Natural killer cell (primary cell): ENCODE measurements at regions not wholly inside any gene's neighbourhood (a gene's known extent, or its start where the extent isn't known, plus 50 kb on each side); places are given as distances from the start of the nearest gene placed in this dataset.

ENCODE experiments used
- ATAC-seq, 3 donors: fragments of 150-1000 bp in 2 of 3; fragments of 200-7000 bp in 1 of 3; cut with Tn5 transposase; 1 replicate in 1 of 3; 2 replicates in 2 of 3; pipeline ENCODE4 v1.10.0; 2021; ENCODE audit warnings: mild to moderate bottlenecking in 2 of 3, moderate library complexity in 2 of 3
- DNase-seq, 2 donors: peaks; one replicate each; pipeline versions ENCODE4 v3.0.0 to v3.0.0-alpha.2; 2013 to 2021; ENCODE audit warnings: mixed read lengths in 1 of 2
- H3K27ac ChIP-seq: one replicate; pipeline ENCODE4 v1.5.1; 2013; ENCODE audit warnings: mild to moderate bottlenecking, low read length
- H3K27me3 ChIP-seq: one replicate; pipeline ENCODE4 v1.6.1; 2013; ENCODE audit warnings: low read length; ENCODE audit not compliant: control insufficient read depth, insufficient read depth
- H3K36me3 ChIP-seq: one replicate; pipeline ENCODE4 v1.6.1; 2013; ENCODE audit warnings: low read length; ENCODE audit not compliant: control insufficient read depth, insufficient read depth
- H3K4me1 ChIP-seq: one replicate; pipeline ENCODE4 v1.6.1; 2013; ENCODE audit warnings: low read length; ENCODE audit not compliant: control insufficient read depth, insufficient read depth
- H3K4me3 ChIP-seq: one replicate; pipeline ENCODE4 v1.5.1; 2013; ENCODE audit warnings: low read length
- H3K9me3 ChIP-seq: one replicate; pipeline ENCODE4 v1.6.1; 2013; ENCODE audit warnings: low read length; ENCODE audit not compliant: control insufficient read depth, insufficient read depth
- H3K27ac Mint-ChIP-seq, 2 donors: one replicate each; pipeline ENCODE4 v1.8.0; 2022; ENCODE audit warnings: mild to moderate bottlenecking in 2 of 2, mixed read lengths in 2 of 2, moderate library complexity in 1 of 2
- H3K27me3 Mint-ChIP-seq, 2 donors: one replicate each; pipeline ENCODE4 v1.8.0; 2022; ENCODE audit warnings: low read depth in 2 of 2, mixed read lengths in 2 of 2
- H3K36me3 Mint-ChIP-seq: one replicate; pipeline ENCODE4 v1.8.0; 2022; ENCODE audit warnings: mixed read lengths
- H3K4me1 Mint-ChIP-seq, 2 donors: one replicate each; pipeline ENCODE4 v1.8.0; 2022; ENCODE audit warnings: mixed read lengths in 2 of 2
- H3K4me3 Mint-ChIP-seq: one replicate; pipeline ENCODE4 v1.8.0; 2022; ENCODE audit warnings: mild to moderate bottlenecking, moderate library complexity, mixed read lengths
- H3K9me3 Mint-ChIP-seq, 2 donors: one replicate each; pipeline ENCODE4 v1.8.0; 2022; ENCODE audit warnings: mixed read lengths in 2 of 2
- CTCF ChIP-seq: fragments of 200-600 bp; IDR thresholded peaks from one replicate; pipeline ENCODE4 v1.8.0; 2022; ENCODE audit warnings: antibody characterized with exemption
- WGBS: methylation state at CpG from one replicate; pipeline ENCODE4 v1.1.7; 2013; ENCODE audit warnings: missing lambda C conversion rate; ENCODE audit not compliant: insufficient coverage; 5-methylcytosine and 5-hydroxymethylcytosine counted together
- intact Hi-C: fragments of 100-400 bp; cut with micrococcal nuclease; formaldehyde crosslinking; loops from one replicate; pipeline ENCODE4 v1.14.2; 2022

GRCh38 chr1:9481048-9481447 lies 58.2 kb upstream of the SLC25A33 start:
- no peak overlapping the region for H3K4me3 Mint-ChIP-seq
- no peaks in the 10 kb centered on the region for H3K27me3 ChIP-seq
- no peak overlapping the region for H3K27ac ChIP-seq
- 82% methylated on average over 6 of the region's 6 CpGs for WGBS
- no peaks in the 10 kb centered on the region for H3K9me3 ChIP-seq
- H3K9me3 Mint-ChIP-seq: no peaks in the 10 kb centered on the region
- no peaks in the 10 kb centered on the region for H3K4me1 ChIP-seq
- H3K27ac Mint-ChIP-seq: no peak overlapping the region
- no peaks in the 10 kb centered on the region for H3K36me3 Mint-ChIP-seq
- TF ChIP-seq CTCF: no peak
- no peaks in the 10 kb centered on the region for H3K36me3 ChIP-seq
- peaks cover 0 to 10% of the 10 kb centered on the region in 2 donors for H3K27me3 Mint-ChIP-seq
- DNase-seq: no peak
- no peaks in the 10 kb centered on the region for H3K4me1 Mint-ChIP-seq
- H3K4me3 ChIP-seq: no peak overlapping the region
- no peak for ATAC-seq
- intact Hi-C loops: no loop called here

- Mint-ChIP-seq H3K27ac (no peak overlapping the region), H3K4me1 (no peaks in the 10 kb centered on the region), H3K27me3 (peaks cover 0 to 15% of the 10 kb centered on the region in 2 donors), H3K4me3 (no peak overlapping the region), H3K36me3 (no peaks in the 10 kb centered on the region), H3K9me3 (no peaks in the 10 kb centered on the region)
- Histone ChIP-seq H3K4me1 (no peaks in the 10 kb centered on the region), H3K9me3 (no peaks in the 10 kb centered on the region), H3K27me3 (no peaks in the 10 kb centered on the region), H3K4me3 (no peak overlapping the region), H3K36me3 (no peaks in the 10 kb centered on the region), H3K27ac (no peak overlapping the region)
- no peak for TF ChIP-seq CTCF
- intact Hi-C loops: no loop called here
- no peak for ATAC-seq
- DNase-seq: no peak
- 90% methylated on average over 9 of the region's 9 CpGs for WGBS
Measured at GRCh38 chr1:9482403-9482802, 56.9 kb upstream of the SLC25A33 start.

GRCh38 chr1:9482816-9483572 lies 56.3 kb upstream of the SLC25A33 start:
- no peaks in the 10 kb centered on the region for H3K4me1 Mint-ChIP-seq
- no peaks in the 10 kb centered on the region for H3K36me3 ChIP-seq
- WGBS: 85% methylated on average over 19 of the region's 19 CpGs
- H3K4me3 Mint-ChIP-seq: no peak overlapping the region
- H3K27ac Mint-ChIP-seq: no peak overlapping the region
- H3K9me3 ChIP-seq: no peaks in the 10 kb centered on the region
- H3K27me3 Mint-ChIP-seq: peaks cover 0 to 15% of the 10 kb centered on the region in 2 donors
- no peaks in the 10 kb centered on the region for H3K36me3 Mint-ChIP-seq
- H3K27ac ChIP-seq: no peak overlapping the region
- ATAC-seq (no peak), DNase-seq (no peak)
- H3K4me3 ChIP-seq: no peak overlapping the region
- no peak for TF ChIP-seq CTCF
- no peaks in the 10 kb centered on the region for H3K9me3 Mint-ChIP-seq
- H3K27me3 ChIP-seq: no peaks in the 10 kb centered on the region
- intact Hi-C loops: no loop called here
- no peaks in the 10 kb centered on the region for H3K4me1 ChIP-seq
